K562 (cell line): ENCODE measurements at regions not wholly inside any gene's neighbourhood (a gene's known extent, or its start where the extent isn't known, plus 50 kb on each side); places are given as distances from the start of the nearest gene placed in this dataset.

Experiments
- CEBPB ChIP-seq: fragments of 450-650 bp; IDR thresholded peaks from 2 replicates; pipeline ENCODE4 v1.6.1; 2016; ENCODE audit warnings: missing genetic modification characterization, missing compliant biosample characterization
- CTCF ChIP-seq, 3 experiments: IDR thresholded peaks in 2 of 3; conservative IDR thresholded peaks in 1 of 3; 2 replicates each; pipeline ENCODE4 v1.5.1; 2011 to 2012; ENCODE audit warnings: low read length in 3 of 3, mild to moderate bottlenecking in 3 of 3, control low read depth in 2 of 3, improper control_type of control experiment in 1 of 3, inconsistent platforms in 1 of 3, low read depth in 1 of 3, mixed read lengths in 1 of 3, moderate library complexity in 1 of 3; ENCODE audit not compliant: insufficient read depth in 2 of 3
- GABPB1 ChIP-seq: sonication (generic); formaldehyde crosslinking; IDR thresholded peaks from 2 replicates; pipeline ENCODE4 v1.8.0; 2022; ENCODE audit warnings: mild to moderate bottlenecking, missing genetic modification reagents
- KLF1 ChIP-seq: fragments of 450-650 bp; IDR thresholded peaks from 2 replicates; pipeline ENCODE4 v1.6.1; 2016; ENCODE audit warnings: missing genetic modification characterization, missing compliant biosample characterization
- MAFK ChIP-seq: IDR thresholded peaks from 2 replicates; pipeline ENCODE4 v1.6.1; 2011; ENCODE audit warnings: low read length, improper control_type of control experiment
- MAX ChIP-seq: sonication (generic); formaldehyde crosslinking; IDR thresholded peaks from 2 replicates; pipeline ENCODE4 v1.9.0; 2022; ENCODE audit warnings: mild to moderate bottlenecking, missing genetic modification reagents
- POLR2A ChIP-seq: fragments of 450-650 bp; conservative IDR thresholded peaks from 2 replicates; pipeline ENCODE4 v1.6.1; 2016
- SRSF9 ChIP-seq: fragments of 200-400 bp; formaldehyde crosslinking; IDR thresholded peaks from 2 replicates; pipeline ENCODE4 v1.6.1; 2017; ENCODE audit warnings: low read depth, low read length, borderline replicate concordance
- TOE1 ChIP-seq, 2 experiments: fragments of 450-650 bp in 1 of 2; sonication (generic) in 1 of 2; formaldehyde crosslinking in 1 of 2; IDR thresholded peaks; 2 replicates each; pipeline versions ENCODE4 v1.7.1 to v1.8.0; 2016 to 2022; ENCODE audit warnings: borderline replicate concordance in 2 of 2, mild to moderate bottlenecking in 2 of 2, antibody characterized with exemption in 1 of 2, inconsistent platforms in 1 of 2, low read depth in 1 of 2, missing genetic modification reagents in 1 of 2, moderate library complexity in 1 of 2
- ZKSCAN3 ChIP-seq: fragments of 250-450 bp; sonication (Bioruptor Pico); IDR thresholded peaks from 2 replicates; pipeline ENCODE4 v1.4.0; 2020

GRCh38 chr16:8229011-8229520 lies 361.2 kb downstream of the TMEM114 start:
- no peak for TF ChIP-seq KLF1
- TF ChIP-seq POLR2A, result no peak
- no peak for TF ChIP-seq GABPB1 (CRISPR knock-in tag)
- no peak for TF ChIP-seq CEBPB
- no peak for TF ChIP-seq CTCF (IDR thresholded peaks at IDR 0.05 in 2 of 3, conservative IDR thresholded peaks at IDR 0.05 in 1 of 3; ENCODE audit: insufficient read depth in 2 of 3, low read depth in 1 of 3, low read length in 3 of 3)
- no peak for TF ChIP-seq MAFK
- TF ChIP-seq SRSF9, result no peak
- no peak for TF ChIP-seq TOE1 (IDR thresholded peaks at IDR 0.05; ENCODE audit: borderline replicate concordance)
- no peak for TF ChIP-seq TOE1 (CRISPR knock-in tag; IDR thresholded peaks at IDR 0.05; ENCODE audit: borderline replicate concordance, low read depth)
- no peak for TF ChIP-seq MAX (CRISPR knock-in tag)
- TF ChIP-seq ZKSCAN3, result no peak
